GM12891 (cell line): ENCODE measurements at regions not wholly inside any gene's neighbourhood (a gene's known extent, or its start where the extent isn't known, plus 50 kb on each side); places are given as distances from the start of the nearest gene placed in this dataset.
A peak's percentile ranks its signal among the peaks of the same experiment; 100 is the strongest.

Source experiments
- DNase-seq: peaks from one replicate; pipeline ENCODE4 v3.0.0; 2011; ENCODE audit warnings: low spot score; ENCODE audit not compliant: insufficient read length
- FAIRE-seq: peaks from 2 replicates; lab custom pipeline; 2011; peaks lifted over from hg19 to GRCh38; lab: Jason Lieb, UNC
- PAX5 ChIP-seq: IDR thresholded peaks from 2 replicates; pipeline ENCODE4 v1.6.1; 2011; ENCODE audit warnings: low read length, moderate library complexity, mild to moderate bottlenecking; ENCODE audit not compliant: insufficient read depth, severe bottlenecking
- POLR2A ChIP-seq: IDR thresholded peaks from 2 replicates; pipeline ENCODE4 v1.6.1; 2011; ENCODE audit warnings: low read depth, low read length, control low read depth
- POLR2AphosphoS5 ChIP-seq: IDR thresholded peaks from 2 replicates; pipeline ENCODE4 v1.6.1; 2011; ENCODE audit warnings: low read depth, low read length, control low read depth
- POU2F2 ChIP-seq: IDR thresholded peaks from 2 replicates; pipeline ENCODE4 v1.6.1; 2011; ENCODE audit warnings: low read depth, mild to moderate bottlenecking, control low read depth, low read length, moderate library complexity
- SPI1 ChIP-seq: IDR thresholded peaks from 2 replicates; pipeline ENCODE4 v1.6.1; 2011; ENCODE audit warnings: low read depth, low read length, control low read depth
- TAF1 ChIP-seq: IDR thresholded peaks from 2 replicates; pipeline ENCODE4 v1.6.1; 2011; ENCODE audit warnings: low read depth, low read length, control low read depth

- DNase-seq: no peak
- FAIRE-seq: no peak
- TF ChIP-seq PAX5: no peak
- TF ChIP-seq POLR2A: no peak
- TF ChIP-seq POLR2AphosphoS5: no peak
- no peak for TF ChIP-seq SPI1
- TF ChIP-seq POU2F2: no peak
- TF ChIP-seq TAF1: no peak
These were observed 100.2 kb upstream of the BOC start for GRCh38 chr3:113111011-113111707.

- TF ChIP-seq TAF1 (no peak), POU2F2 (no peak), POLR2A (no peak), SPI1 (no peak), PAX5 (no peak), POLR2AphosphoS5 (no peak)
- DNase-seq (no peak), FAIRE-seq (no peak)
These were observed 98.0 kb upstream of the BOC start for GRCh38 chr3:113113361-113113760.

GRCh38 chr3:113117511-113118234 lies 93.7 kb upstream of the BOC start:
- no peak for FAIRE-seq
- TF ChIP-seq PAX5 (no peak), SPI1 (0 out of 2 replicates have a peak, but pooled peaks have one; percentile 8)
- DNase-seq: no peak

GRCh38 chr3:113118336-113118735 lies 93.0 kb upstream of the BOC start:
- FAIRE-seq: no peak
- no peak for TF ChIP-seq PAX5
- no peak for TF ChIP-seq SPI1
- no peak for TF ChIP-seq TAF1
- no peak for TF ChIP-seq POLR2A
- TF ChIP-seq POLR2AphosphoS5: no peak
- TF ChIP-seq POU2F2: no peak
- DNase-seq: no peak

GRCh38 chr3:113124256-113124830 lies 87.0 kb upstream of the BOC start:
- FAIRE-seq (no peak), DNase-seq (no peak)
- no peak for TF ChIP-seq POLR2AphosphoS5
- TF ChIP-seq POLR2A: no peak
- TF ChIP-seq POU2F2: no peak
- no peak for TF ChIP-seq PAX5
- no peak for TF ChIP-seq SPI1
- TF ChIP-seq TAF1: no peak

- no peak for DNase-seq
- TF ChIP-seq SPI1 (no peak), PAX5 (no peak), POU2F2 (no peak), POLR2AphosphoS5 (no peak), TAF1 (no peak), POLR2A (no peak)
- FAIRE-seq: no peak
These were observed 85.4 kb upstream of the BOC start for GRCh38 chr3:113125951-113126350.

GRCh38 chr3:113128386-113129015 lies 82.9 kb upstream of the BOC start:
- TF ChIP-seq TAF1: no peak
- TF ChIP-seq PAX5: no peak
- no peak for TF ChIP-seq POU2F2
- no peak for FAIRE-seq
- no peak for DNase-seq

- TF ChIP-seq SPI1 (no peak), TAF1 (no peak), PAX5 (no peak), POLR2AphosphoS5 (no peak), POLR2A (no peak), POU2F2 (no peak)
- no peak for DNase-seq
- FAIRE-seq: no peak
These were observed 82.2 kb upstream of the BOC start for GRCh38 chr3:113129168-113129567.

GRCh38 chr3:113132571-113132996 lies 78.8 kb upstream of the BOC start:
- FAIRE-seq (no peak), DNase-seq (no peak)
- TF ChIP-seq POU2F2 (no peak), SPI1 (no peak), POLR2A (no peak), PAX5 (no peak), POLR2AphosphoS5 (no peak), TAF1 (no peak)

- TF ChIP-seq PAX5 (no peak), SPI1 (no peak), POLR2AphosphoS5 (no peak), POLR2A (no peak)
- FAIRE-seq: no peak
- DNase-seq: no peak
These were observed 78.2 kb upstream of the BOC start for GRCh38 chr3:113133140-113133539.
